Thyroid gland (tissue), 4 donors: ENCODE measurements at regions not wholly inside any gene's neighbourhood (a gene's known extent, or its start where the extent isn't known, plus 50 kb on each side); places are given as distances from the start of the nearest gene placed in this dataset.

Source experiments
- CTCF ChIP-seq, 6 experiments: fragments of 200-600 bp in 3 of 6; fragments of 450-650 bp in 3 of 6; sonication (generic) in 3 of 6; IDR thresholded peaks; one replicate each; pipeline ENCODE4 v1.5.1; 2016 to 2019; ENCODE audit warnings: antibody characterized with exemption in 6 of 6, mild to moderate bottlenecking in 2 of 6, inconsistent platforms in 1 of 6, moderate library complexity in 1 of 6
- POLR2A ChIP-seq, 2 donors: fragments of 450-650 bp; IDR thresholded peaks; one replicate each; pipeline ENCODE4 v1.6.1; 2017; ENCODE audit warnings: antibody characterized with exemption in 2 of 2, mild to moderate bottlenecking in 2 of 2, moderate library complexity in 1 of 2

GRCh38 chr5:87594566-87594965 lies 181.8 kb upstream of the CCNH start:
- TF ChIP-seq CTCF (IDR thresholded peaks at IDR 0.05) (no peak), POLR2A (IDR thresholded peaks at IDR 0.05) (no peak)
